Stimulated activated naive CD8-positive, alpha-beta T cell treated with anti-CD3 and anti-CD28 coated beads, Interleukin-15, amount 100 ng/mL, for 72 hours (primary cell): ENCODE measurements at regions not wholly inside any gene's neighbourhood (a gene's known extent, or its start where the extent isn't known, plus 50 kb on each side); places are given as distances from the start of the nearest gene placed in this dataset.

ENCODE experiments used
- ATAC-seq: fragments of 150-1000 bp; cut with Tn5 transposase; 2 replicates; pipeline ENCODE4 v1.10.0; 2021; ENCODE audit warnings: mild to moderate bottlenecking, moderate library complexity
- DNase-seq, 2 donors: peaks; one replicate each; pipeline ENCODE4 v3.0.0; 2021 to 2022
- H3K27ac Mint-ChIP-seq, 2 donors: one replicate each; pipeline ENCODE4 v1.8.0; 2022; ENCODE audit warnings: mild to moderate bottlenecking in 2 of 2, mixed read lengths in 2 of 2, moderate library complexity in 2 of 2
- H3K27me3 Mint-ChIP-seq: one replicate; pipeline ENCODE4 v1.8.0; 2022; ENCODE audit warnings: mixed read lengths
- H3K4me1 Mint-ChIP-seq: one replicate; pipeline ENCODE4 v1.8.0; 2022; ENCODE audit warnings: mild to moderate bottlenecking, mixed read lengths
- H3K4me3 Mint-ChIP-seq, 2 donors: one replicate each; pipeline ENCODE4 v1.8.0; 2022; ENCODE audit warnings: mild to moderate bottlenecking in 2 of 2, mixed read lengths in 2 of 2, moderate library complexity in 1 of 2
- H3K9me3 Mint-ChIP-seq, 2 donors: one replicate each; pipeline ENCODE4 v1.8.0; 2022; ENCODE audit warnings: mixed read lengths in 2 of 2

DNA sequence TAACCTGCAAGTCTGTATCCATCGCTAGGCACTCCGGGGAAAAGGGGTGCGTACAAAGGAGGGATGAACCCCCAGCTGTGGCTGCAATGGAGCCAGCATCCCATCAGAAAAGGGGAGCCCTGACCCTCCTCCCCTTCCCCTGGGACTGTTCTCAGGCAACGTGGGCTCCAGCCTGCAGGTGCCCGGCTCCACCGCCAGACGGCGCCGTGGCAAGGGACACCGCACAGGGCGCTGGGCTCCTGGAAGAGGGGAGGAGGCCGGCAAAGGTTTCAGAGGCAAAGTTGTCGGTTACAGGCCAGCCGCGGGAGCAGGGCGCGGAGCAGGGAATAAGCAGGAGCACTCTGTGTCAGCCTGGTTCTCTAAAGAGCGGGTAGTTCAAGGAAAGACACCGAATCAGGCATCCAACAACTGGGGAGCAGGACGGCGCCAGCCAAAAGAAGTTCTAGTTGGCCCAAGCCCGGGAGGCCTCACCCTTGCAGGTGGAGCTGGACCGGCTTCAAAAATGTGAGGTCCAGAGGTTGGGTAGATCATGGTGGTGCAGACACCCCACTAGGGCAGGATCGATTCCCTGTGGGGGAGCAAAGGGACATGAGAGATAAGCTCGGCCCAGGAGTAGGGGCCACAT lies 53.0 kb upstream of the ATP12A start:
- Mint-ChIP-seq H3K4me1 (peaks cover 66% of the 10 kb centered on the region), H3K27ac (no peak overlapping the region), H3K4me3 (no peak overlapping the region), H3K9me3 (peaks cover 0 to 7% of the 10 kb centered on the region in 2 donors), H3K27me3 (no peaks in the 10 kb centered on the region)
- ATAC-seq (no peak), DNase-seq (no peak)

DNA sequence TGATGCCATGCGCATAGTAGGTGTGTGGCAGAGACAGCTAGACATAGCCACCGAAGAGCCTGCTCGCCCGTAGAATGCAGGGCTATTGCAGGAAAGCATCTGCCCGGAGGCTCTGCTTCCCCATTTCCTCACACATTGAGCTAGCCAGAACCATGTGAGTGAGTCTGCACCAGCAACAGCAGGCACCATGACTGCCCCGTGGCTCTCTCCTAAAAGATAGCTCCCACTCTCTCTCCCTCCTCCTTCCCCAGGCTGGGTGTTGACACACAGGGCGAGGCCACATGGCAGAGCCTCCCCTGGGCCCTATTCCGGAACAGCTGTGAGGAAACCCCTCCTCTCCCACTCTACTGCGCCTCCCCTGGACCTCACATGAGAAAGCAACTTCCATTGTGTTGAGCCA lies 52.3 kb upstream of the ATP12A start:
- ATAC-seq, result no peak
- peaks cover 69% of the 10 kb centered on the region for H3K4me1 Mint-ChIP-seq

DNA sequence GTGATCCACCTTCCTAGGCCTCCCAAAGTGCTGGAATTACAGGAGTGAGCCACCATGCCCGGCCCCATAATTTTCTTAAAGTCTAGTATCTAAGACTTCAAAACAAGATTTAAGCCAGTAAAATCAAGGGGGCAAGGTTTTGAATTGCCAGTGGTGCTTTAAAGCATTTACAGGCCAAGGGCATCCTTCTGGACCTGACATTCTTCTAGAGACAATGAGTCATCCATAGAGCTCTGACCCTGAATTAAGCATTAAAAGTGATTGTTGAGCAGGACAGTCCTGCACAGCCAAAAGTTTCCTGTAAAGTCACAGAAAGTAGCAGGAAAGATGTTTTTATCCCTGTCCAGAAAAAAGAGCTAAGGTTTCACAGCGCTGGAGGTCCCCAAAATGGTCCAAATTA lies 50.9 kb upstream of the ATP12A start:
- peaks cover 62% of the 10 kb centered on the region for H3K4me1 Mint-ChIP-seq
- no peak for ATAC-seq

More for the DNA sequence above, 52.3 kb upstream of the ATP12A start:
- Mint-ChIP-seq H3K27ac (no peak overlapping the region), H3K9me3 (peaks cover 0 to 7% of the 10 kb centered on the region in 2 donors), H3K27me3 (no peaks in the 10 kb centered on the region), H3K4me3 (no peak overlapping the region)
- no peak for DNase-seq

DNA sequence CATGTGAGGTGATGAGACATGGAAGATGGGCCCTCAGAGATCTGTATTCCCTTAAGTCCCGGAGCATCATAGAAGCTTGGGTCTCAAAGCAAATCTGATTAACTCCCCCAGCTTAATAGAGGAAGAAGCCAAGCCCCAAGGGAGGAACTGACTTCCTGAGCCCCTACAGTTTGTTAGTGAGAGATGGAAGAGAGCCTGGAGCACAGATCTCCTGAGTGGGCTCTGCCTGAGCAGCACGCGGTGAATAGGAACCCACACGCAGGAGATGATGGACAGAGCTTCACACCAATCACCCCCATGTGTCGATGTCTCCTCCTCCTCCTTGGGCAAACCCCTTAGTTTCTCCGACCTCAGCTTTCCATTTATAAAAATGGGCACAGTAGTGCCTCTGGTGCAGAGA lies 50.1 kb upstream of the ATP12A start:
- Mint-ChIP-seq H3K27ac (no peak overlapping the region), H3K27me3 (no peaks in the 10 kb centered on the region), H3K4me1 (peaks cover 54% of the 10 kb centered on the region), H3K4me3 (no peak overlapping the region), H3K9me3 (peaks cover 0 to 7% of the 10 kb centered on the region in 2 donors)
- DNase-seq (no peak), ATAC-seq (no peak)

More for the DNA sequence above, 50.9 kb upstream of the ATP12A start:
- peaks cover 0 to 7% of the 10 kb centered on the region in 2 donors for H3K9me3 Mint-ChIP-seq
- H3K4me3 Mint-ChIP-seq, result no peak overlapping the region
- no peak for DNase-seq
- H3K27me3 Mint-ChIP-seq, result no peaks in the 10 kb centered on the region
- no peak overlapping the region for H3K27ac Mint-ChIP-seq
